Erythroblast (primary cell): ENCODE measurements at regions not wholly inside any gene's neighbourhood (a gene's known extent, or its start where the extent isn't known, plus 50 kb on each side); places are given as distances from the start of the nearest gene placed in this dataset.

Source experiments
- DNase-seq, 2 experiments: peaks; one replicate each; lab custom pipeline; 2025; lab: John Stamatoyannopoulos, UW
- GATA1 ChIP-seq: IDR thresholded peaks from 2 replicates; pipeline ENCODE4 v1.6.1; 2011; ENCODE audit warnings: low read depth, mild to moderate bottlenecking, control low read depth, low read length, moderate library complexity
- POLR2A ChIP-seq: IDR thresholded peaks from 2 replicates; pipeline ENCODE4 v1.6.1; 2011; ENCODE audit warnings: mild to moderate bottlenecking, low read length

DNA sequence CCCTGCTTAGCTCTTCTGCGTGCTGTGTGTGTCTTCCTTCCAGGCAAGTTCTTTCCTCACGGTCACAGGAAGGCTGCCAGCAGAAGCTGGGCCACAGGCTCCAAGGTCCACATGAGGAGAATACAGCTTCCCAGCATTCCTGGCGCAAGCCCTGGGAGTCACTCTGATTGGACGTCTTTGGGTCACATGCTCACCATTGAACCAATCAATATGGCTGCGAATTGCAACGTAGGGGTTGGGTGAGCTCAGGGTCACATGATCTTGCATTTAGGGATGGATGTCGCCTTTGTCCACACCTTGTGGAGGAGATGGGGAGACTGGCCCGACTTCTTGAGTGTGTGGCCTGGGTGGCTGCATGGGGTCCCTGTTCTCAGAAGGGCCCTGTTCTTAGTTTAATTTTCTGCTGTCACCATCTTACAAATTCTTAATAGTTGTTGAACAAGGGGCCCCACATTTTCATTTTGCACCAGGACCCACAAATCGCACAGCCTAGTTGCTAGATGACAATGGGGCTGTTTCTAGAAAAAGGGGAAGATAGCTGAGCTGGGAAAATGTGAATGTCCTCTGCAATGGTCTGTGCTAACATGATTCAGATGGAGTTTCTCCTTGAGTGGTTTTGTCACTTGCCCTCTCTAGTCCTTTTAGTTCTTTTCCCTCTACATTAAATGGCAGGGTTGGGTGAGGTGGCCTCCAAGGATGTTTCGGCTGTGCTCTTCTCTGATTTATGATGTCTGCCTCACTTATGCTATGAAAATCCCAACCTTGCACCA, 149.6 kb downstream of the CDH26 start:
- no peak for DNase-seq
- no peak for TF ChIP-seq GATA1
- TF ChIP-seq POLR2A = no peak

DNA sequence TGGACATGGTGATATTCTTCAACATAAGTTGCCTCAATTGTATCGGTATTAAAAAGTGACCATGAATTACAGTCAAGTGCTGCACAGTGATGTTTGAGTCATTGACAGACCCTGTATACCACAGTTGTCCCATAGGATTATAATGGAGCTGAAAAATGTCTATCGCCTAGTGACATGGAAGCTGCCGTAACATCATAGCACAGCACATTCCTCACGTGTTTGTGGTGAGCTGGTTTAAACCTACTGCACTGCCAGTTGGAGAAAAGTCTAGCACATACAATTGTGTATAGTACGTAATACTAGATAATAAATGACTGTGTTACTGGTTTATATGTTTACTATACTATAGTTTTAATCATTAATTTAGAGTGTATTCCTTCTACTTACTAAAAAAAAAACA, 150.2 kb downstream of the CDH26 start:
- DNase-seq = no peak

DNA sequence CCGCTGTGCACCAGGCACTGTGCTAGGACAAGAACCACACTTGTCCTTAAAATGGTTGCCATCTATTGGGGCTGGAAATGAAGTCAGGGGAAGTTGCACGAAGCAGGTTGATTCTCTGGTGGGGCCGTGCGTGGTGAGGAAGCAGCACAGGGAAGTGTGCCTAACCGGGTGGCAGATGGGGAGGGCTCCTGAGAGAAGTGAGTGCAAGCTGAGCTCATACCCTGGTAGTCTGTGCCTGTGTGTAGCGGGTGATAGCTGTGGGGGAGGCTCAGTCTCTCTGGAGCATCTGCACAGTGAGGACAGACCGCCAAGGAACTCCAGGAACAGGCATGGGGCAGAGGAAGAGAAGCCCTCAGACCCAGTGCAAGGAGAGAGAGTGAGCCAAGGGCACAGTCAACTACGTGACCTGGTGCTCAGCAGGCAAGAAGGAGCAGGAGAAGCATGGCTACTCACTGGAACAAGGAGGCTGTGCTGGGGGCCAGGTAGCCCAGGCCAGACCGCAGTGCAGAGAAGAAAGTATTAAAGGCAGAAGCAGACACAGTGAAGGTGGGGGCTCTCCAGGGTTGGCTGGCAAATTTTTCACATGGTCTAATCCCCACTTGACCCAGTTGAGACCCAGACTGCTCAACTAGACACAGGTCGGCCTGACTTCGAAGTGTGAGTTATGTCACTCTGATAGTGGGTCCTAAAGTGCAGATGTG, 155.0 kb downstream of the CDH26 start:
- TF ChIP-seq POLR2A = no peak
- no peak for TF ChIP-seq GATA1
- DNase-seq = no peak

More for the DNA sequence above, 150.2 kb downstream of the CDH26 start:
- TF ChIP-seq POLR2A = no peak
- no peak for TF ChIP-seq GATA1

DNA sequence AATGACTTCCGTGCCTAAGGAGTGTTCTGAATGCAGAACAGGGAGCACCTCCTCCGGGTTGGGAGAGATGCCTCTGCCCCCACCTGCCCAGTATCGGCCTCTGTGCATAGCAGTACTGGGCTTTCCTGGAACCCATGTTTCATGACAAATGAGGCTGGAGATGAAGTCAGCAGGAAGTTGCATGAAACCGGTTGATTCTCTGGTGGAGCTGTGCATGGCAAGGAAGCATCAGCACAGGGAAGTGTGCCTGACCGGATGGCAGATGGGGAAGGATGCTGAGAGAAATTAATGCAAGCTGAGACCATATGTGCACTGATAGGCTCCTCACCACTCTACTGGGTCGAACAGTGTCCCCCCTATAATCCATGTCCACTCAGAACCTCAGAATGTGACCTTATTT, 155.5 kb downstream of the CDH26 start:
- TF ChIP-seq GATA1 (no peak), POLR2A (no peak)
- DNase-seq = no peak

DNA sequence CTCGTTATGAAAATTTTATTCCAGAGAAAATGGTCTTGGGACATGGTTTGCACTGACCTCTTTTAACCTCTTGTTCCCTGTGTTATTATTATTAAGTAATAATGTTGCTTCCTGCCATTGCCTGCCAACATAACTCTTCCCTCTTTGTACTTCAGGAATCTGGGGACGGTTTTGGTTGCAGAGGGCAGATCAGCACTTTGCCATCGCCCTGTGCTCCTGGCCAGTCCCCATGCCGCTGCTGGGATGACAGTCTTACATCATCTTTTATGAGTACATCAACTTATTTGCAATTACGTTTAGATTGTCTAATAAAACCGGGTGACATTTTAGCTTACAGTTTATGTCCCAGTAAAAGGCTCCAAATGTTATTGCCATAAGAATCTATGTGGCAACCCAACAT, 157.2 kb downstream of the CDH26 start:
- TF ChIP-seq GATA1 = no peak
- no peak for TF ChIP-seq POLR2A
- no peak for DNase-seq

DNA sequence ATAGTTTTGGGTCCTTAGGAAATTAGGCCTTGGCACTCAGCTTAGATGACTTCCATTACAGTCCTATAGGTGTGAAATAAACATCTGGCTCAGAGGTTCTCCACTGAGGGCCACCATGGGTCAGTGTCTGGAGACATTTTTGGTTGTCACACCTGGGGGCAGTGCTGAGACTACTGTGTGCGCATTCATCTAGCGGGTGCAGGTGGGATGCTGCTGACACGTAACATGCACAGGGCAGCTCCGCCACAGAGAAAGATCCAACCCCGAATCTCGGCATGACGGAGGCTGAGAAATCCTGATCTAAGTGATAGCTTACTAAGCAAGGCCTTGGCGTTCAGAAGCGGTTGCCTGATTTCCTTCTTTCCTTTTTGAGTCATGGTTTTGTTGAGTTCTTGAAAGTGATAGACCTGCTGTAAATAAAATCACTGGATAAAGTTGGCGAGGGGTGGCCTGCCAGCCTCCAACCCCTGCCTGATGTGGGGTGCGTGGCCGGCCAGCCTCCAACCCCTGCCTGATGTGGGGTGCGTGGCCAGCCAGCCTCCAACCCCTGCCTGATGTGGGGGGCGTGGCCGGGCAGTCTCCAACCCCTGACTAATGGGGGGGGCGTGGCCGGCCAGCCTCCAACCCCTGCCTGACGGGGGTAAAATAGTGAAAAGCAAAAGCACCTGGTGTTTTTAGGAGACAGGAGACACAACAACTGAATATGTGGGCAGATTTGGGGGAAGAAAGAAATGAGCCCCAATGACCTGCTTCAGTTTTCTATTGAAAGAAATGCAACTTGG, 158.1 kb downstream of the CDH26 start:
- TF ChIP-seq GATA1 (no peak), POLR2A (no peak)
- no peak for DNase-seq

DNA sequence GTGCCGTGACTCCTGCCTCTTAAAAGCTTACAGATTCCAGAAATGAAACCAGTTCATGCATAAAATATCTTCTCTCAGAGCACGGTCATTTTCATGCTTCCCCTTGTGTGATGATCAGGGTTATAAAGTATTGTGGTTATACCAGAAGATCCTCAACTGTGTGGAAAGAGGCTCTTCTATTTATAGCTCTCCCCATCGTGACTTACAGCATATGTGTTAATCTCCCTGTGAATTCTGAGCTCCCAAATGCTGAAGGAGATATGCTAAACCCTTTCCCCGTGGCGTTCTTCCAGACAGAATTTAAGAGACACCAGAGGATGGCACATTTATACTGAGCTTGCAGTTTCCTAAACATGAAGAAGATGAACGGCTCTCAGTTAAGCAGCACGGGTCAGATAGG, 158.8 kb downstream of the CDH26 start:
- DNase-seq = no peak
- TF ChIP-seq GATA1 (no peak), POLR2A (no peak)

DNA sequence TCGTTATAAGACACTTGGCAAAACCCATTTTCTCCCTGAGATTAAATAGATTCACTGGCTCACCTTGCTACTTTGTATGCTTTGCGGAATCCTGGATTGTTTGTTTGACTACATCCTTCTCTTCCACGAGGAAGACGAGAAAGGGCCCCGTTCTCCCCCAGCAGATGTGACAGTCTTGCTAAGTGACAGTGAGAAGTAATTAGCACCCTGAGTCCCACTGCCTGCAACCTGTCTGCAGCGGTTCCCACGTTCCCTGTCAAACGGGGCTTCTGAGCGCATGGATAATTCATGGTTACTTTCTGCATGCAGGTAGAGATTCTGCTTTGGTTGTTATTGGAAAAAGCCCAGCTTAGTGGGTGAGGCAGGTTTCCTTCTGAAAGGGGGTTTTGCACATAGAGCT, 163.7 kb downstream of the CDH26 start:
- no peak for DNase-seq
- TF ChIP-seq POLR2A (no peak), GATA1 (no peak)

DNA sequence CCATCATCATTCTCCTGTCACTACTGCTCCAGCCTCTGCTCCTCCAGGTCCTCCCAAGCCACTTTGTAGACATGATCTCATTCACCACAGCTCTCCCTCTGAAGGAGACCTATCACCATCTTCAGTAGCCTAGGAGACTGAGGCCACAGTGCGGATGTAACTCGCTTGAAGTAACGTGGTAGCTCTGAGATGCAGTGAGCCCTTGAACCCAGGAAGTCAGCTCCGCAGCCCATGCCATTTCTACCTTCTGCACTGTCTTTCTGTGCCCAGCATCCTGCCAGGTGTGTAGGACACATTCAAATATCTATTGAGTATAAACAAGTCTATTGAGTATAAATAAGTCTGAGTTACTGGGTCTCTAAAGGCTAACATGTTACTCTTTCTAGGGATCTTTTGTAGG, 164.4 kb downstream of the CDH26 start:
- DNase-seq = no peak
- no peak for TF ChIP-seq POLR2A
- no peak for TF ChIP-seq GATA1

DNA sequence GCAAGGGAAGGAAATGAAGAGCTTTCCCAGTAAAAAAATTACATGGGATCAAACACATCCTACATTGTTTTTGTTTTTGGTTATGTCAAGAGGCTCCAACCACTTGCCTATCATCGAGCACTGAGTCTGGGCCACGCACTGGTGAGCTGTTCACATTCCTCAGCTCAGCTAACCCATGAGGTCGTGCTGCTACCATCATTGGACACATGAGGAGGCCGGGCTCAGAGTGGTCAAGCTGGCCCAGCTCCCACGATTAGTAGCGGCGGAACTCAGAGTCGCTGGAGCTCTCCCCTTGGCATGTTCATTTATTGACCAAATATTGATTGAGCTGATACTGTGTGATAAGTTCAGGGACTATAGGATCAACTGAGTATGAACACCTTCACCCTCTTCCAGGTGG, 164.9 kb downstream of the CDH26 start:
- DNase-seq = no peak
- no peak for TF ChIP-seq POLR2A
- no peak for TF ChIP-seq GATA1

DNA sequence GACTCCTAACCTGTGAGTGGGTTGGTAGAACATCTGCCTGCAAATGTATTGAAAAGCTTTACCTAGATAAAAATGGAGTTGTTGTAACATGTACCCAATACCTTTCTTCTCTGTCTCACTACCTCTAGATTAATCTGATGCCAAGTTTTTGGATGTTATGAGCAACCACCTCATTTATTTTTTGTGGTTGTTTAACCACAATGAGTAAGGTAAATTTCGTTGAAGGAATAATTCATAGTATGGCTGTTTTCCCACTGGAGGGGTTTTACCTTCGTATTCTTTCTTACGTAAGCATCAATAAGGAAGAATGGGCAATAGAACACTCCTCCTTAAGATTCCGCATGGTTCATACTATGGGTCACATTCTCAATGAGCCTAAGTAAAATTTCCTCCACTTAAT, 165.4 kb downstream of the CDH26 start:
- TF ChIP-seq POLR2A (no peak), GATA1 (no peak)
- no peak for DNase-seq

DNA sequence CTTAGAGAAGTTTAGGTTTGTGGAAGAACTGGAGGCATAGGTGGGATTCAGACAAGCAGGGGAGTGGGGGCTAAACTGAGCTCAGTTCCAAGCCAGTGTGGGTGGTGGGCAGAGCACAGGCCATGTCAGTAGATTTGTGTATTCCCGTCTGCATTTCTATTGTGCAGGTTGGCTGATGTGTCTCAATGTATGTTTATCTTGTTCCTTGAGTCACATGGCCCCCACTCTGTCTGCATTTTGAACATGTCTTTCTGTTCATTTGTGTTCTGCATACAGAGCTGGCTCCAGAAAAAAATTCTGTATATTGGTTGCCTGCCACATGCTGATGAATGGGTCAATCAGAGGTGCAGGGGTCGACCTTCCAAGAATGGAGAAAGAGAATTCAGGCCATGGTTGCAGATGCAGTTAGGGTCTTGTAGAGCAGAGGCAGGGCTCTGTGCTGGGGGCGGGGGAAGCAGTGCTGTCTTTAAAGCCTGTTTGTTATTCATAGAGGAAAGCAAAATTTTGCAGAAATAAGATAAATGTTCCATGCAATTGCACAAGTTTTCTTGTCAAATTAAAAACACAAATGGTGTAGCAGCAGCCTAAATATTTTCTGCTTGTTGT, 166.7 kb downstream of the CDH26 start:
- TF ChIP-seq POLR2A = no peak
- no peak for TF ChIP-seq GATA1
- no peak for DNase-seq

DNA sequence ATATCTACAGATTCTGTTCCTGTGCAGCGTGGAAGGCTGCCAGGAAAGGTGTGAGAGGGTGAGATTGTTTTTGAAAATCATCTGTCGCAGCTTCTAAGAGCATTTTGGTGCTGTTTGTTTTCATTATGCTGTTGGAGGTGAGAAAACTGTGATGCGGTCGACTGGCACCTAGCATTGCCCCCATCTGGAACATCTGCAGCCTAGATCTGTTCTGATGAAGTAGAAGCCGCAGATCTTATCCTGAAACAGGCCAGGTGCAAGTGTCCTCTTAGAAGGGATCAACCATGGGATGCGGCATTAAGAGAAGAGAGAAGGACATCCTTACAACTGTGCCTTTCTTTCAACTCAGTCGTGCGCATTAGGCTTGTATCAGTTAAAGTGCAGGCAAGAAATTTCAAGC, 167.3 kb downstream of the CDH26 start:
- TF ChIP-seq GATA1 (no peak), POLR2A (no peak)
- DNase-seq = no peak
